ENCODE measurements at regions not wholly inside any gene's neighbourhood (a gene's known extent, or its start where the extent isn't known, plus 50 kb on each side); places are given as distances from the start of the nearest gene placed in this dataset.

- no peak for DNase-seq
Measured at GRCh38 chr4:14264437-14264836, 636.9 kb upstream of the BOD1L1 start.

GRCh38 chr4:14265651-14266050 lies 638.1 kb upstream of the BOD1L1 start:
- no peak for DNase-seq

GRCh38 chr4:14267373-14268060 lies 640.0 kb upstream of the BOD1L1 start:
- no peak for DNase-seq

- DNase-seq, result no peak
Measured at GRCh38 chr4:14269824-14270223, 642.3 kb upstream of the BOD1L1 start.

DNA sequence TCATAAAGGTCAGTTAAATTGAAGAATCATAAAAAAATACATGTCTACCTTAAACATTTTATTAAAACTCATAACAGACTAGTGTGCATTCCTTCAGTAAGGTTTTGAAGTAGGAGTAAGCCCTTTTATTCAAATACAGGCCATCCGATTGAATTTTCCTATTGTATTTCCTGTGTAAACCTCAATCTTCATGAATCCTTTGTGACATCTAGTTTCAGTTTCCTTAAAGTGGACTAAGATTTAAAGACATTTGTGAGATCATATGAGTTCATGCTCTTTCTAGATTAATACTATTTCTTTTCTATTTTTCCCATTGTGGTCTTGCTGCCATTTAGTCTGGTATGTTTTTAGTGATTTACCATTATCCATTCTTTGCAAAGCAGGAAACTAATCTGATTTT lies 644.7 kb upstream of the BOD1L1 start:
- no peak for DNase-seq

DNA sequence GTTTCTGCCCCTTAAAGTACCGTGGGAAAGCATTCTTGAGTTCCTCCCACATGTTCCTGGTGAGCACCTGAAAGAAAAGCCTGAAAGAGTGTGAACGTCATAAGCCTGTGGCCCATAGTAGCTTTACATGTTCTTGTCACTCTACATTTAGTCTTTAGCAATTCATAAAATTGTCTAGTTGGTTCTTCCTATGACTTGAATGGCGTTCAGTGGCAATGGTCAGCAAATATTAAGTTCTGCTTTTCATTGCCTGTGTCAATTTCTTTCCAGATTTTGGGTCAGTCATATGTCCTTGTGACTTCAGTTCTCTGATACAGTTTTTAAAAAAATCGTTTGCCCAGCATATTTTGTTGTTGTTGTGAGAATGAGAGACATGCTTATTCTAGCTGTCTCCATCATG lies 650.0 kb upstream of the BOD1L1 start:
- DNase-seq, result no peak

GRCh38 chr4:14280567-14280966 lies 653.0 kb upstream of the BOD1L1 start:
- no peak for DNase-seq

DNA sequence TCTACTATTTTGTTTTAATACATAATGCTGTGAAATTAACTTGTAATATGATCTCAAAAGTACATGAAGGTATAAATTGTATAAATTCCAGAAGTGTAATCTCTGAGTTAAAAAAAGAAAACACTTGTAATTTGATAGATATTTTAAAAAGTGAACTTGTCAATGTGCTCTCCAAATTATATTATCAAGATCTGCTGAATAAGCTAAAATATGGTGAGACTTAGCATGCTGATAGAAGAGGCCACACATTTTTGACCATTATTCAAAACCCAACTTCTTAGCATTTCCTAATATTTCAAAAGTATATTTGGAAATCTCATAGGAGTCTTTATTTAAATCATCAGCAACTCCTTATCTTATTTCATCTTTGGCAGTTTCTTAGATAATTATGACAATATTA lies 657.1 kb upstream of the BOD1L1 start:
- DNase-seq, result no peak

GRCh38 chr4:14289708-14290107 lies 662.2 kb upstream of the BOD1L1 start:
- DNase-seq, result no peak

GRCh38 chr4:14293582-14293981 lies 666.1 kb upstream of the BOD1L1 start:
- DNase-seq, result no peak

- DNase-seq, result no peak
Measured at GRCh38 chr4:14294611-14295010, 667.1 kb upstream of the BOD1L1 start.

DNA sequence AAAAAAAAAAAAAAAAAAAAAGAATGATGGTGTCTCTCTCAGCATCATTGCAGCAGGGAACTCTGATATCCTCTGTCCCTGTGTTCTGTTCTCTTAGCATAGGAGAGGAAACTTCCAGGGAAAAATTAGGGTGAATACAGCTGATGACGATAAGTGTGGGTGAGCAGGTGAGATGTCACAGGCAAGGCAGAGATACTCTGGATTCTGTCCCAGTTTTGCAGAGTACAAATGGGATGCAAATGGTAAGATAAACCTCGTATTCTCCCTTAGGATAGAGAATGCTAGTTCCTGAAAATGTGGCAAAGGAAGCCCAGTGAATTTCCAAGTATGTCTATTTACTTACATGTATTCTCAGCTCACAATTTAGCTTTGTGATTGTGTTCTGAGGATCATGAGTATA lies 671.6 kb upstream of the BOD1L1 start:
- DNase-seq, result no peak

DNA sequence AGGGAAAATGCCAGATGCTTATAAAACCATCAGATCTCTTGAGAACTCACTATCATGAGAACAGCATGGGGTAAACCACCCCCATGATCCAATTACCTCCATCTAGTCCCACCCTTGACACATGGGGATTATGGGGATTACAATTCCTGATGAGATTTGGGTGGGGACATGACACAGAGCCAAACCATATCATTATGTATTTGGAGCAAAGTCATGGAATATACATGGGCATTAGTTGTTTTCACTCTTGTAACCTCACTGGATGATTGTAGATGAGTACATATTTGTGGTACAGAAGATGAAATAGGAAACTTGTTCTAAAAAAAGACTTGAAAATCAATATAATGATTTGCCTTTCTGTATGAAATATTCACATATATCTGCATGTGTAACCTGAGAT lies 674.5 kb upstream of the BOD1L1 start:
- no peak for DNase-seq

DNA sequence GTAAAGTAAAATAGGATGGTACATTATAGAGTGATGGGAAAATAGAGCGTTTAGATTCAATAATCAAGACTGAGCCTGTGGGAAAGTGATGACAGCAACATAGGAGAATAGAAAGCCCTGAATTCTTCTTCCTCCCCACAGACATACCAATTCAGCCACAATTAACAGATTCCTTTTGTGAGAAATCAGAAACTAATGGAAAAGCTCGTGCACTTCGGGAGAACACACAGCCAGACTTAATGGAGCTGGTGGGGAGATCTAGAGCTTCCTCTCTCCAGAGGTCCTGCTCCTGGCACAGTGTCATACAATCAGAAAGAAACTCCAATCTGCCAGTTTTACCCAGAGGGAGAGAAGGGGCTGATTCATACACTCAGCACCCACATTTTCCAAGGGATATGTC lies 676.3 kb upstream of the BOD1L1 start:
- DNase-seq, result no peak

- DNase-seq, result no peak
Measured at GRCh38 chr4:14308229-14308651, 680.7 kb upstream of the BOD1L1 start.

GRCh38 chr4:14309431-14309830 lies 681.9 kb upstream of the BOD1L1 start:
- no peak for DNase-seq

- no peak for DNase-seq
Measured at GRCh38 chr4:14313757-14314156, 686.2 kb upstream of the BOD1L1 start.

DNA sequence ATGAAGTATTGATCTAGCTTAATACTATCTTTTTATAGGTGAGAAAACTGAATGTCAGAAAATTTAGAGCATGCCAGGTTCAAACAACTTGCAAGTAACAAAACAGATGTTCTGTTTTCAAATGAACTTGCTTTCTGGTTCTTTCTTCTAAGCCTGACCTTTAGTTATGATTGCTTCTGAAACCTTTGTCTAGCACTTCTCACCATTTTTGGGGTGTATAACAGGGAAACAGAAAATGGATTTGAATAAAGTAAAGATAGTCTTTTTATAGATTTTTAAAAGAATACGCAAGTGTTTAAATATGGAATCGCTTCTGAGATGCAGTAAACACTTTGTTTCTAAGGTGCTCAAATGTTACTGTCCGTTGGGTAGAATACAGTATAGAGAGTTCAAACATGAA lies 687.2 kb upstream of the CPEB2 start:
- no peak for DNase-seq

DNA sequence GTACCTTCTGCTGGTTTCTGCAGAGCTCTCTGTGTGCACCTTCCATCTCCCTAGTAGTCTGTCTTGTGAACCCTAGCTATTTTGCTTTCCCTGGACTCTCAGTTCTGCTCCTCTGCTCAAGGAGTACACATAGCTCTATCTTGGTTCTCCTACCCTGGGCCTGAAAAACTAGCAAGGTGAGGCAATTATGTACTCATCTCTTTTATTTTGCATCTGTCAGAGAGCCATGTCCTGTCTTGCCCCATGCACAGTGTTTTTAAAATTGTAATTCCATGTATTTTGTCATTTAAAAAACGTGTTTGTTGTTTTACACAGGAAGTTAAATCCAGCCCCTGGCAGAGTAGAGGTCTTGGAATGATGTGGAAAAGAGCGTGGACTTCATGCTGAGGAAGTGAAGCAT lies 684.9 kb upstream of the CPEB2 start:
- no peak for DNase-seq

DNA sequence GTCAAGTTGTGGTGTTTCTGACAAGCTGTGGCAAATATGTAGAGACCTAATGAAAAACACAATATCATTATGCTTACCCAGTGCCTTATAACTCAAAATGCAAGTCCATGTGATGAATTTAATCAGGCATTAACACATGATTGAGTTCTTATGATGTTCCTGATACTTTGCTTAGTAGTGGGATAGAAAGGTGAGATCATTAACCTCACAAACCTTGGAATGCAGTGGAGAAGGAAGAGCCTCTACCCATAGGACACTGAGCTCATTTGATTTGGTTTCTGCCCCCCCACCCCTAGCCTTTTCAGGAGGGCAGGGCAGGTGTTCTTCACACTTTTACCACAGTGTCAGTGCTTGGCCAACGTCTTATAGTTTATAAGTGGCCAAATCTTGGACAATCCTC lies 683.6 kb upstream of the CPEB2 start:
- DNase-seq, result no peak

DNA sequence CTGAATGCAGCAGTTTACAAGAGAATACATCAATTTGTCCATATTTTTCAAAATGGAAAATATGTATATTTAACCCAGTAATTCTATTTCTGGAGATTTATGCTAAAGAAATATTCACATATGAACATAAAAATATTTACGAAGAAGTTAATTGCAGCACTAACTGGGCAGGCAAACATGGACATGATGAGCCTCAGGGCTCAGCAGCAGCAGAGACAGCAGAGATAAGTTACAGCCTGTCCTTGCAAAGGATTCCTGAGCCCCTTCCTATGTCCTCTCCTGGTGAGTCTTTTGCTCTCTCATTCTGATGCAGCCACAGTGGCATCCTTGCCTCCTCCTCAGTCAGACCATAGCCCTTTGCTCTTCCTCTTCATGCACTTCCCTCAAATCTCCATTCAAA lies 680.6 kb upstream of the CPEB2 start:
- DNase-seq, result no peak

GRCh38 chr4:14323191-14323590 lies 679.1 kb upstream of the CPEB2 start:
- DNase-seq, result no peak

DNA sequence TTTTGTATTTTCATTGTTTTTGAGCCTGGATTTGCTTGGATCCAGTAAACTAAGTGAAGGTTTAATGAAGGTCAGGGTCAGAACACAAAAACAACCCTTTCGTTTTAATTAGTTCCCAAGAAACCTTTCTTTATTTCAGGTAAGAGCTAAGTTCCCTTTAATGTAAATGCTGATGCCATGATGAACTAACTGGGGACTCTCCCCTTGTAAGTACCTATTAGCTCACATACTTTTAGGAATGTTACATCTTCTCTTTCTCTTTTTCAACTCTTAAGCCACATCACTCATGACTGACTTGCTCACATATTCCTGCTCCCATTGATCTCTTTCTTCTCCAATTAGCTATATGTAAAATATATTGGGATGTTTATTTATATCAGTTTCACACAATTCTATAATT lies 673.1 kb upstream of the CPEB2 start:
- DNase-seq, result no peak

GRCh38 chr4:14333616-14334015 lies 668.7 kb upstream of the CPEB2 start:
- DNase-seq, result no peak

DNA sequence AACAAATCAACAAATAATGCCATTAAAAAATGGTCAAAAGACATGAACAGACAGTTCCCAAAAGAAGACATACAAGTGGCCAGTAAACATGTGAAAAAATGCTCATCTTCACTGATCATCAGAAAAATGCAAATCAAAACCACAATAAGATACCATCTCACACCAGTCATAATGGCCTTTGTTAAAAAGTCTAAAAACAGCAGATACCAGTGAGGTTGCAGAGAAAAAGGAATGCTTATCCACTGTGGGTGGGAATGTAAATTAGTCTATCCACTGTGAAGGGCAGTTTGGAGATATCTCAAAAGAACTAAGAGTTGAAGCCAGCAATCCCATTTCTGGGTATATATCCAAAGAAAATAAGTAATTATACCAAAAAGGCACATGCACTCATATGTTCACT lies 668.1 kb upstream of the CPEB2 start:
- DNase-seq, result no peak

- DNase-seq, result no peak
Measured at GRCh38 chr4:14335872-14336271, 666.4 kb upstream of the CPEB2 start.
